NCI-H2171 (cell line): ENCODE measurements at regions not wholly inside any gene's neighbourhood (a gene's known extent, or its start where the extent isn't known, plus 50 kb on each side); places are given as distances from the start of the nearest gene placed in this dataset.
A peak's percentile ranks its signal among the peaks of the same experiment; 100 is the strongest.
"Not testable (repeated sequence)": the region's sequence is repeated elsewhere in the genome, so short reads cannot be mapped to it uniquely, and the experiment has no call there.

Experiments used
- DNase-seq: peaks from one replicate; lab custom pipeline; 2025; lab: John Stamatoyannopoulos, UW

- no peak for DNase-seq
Observed at GRCh38 chr20:29763821-29764511, 1493.5 kb upstream of the DEFB115 start.

DNA sequence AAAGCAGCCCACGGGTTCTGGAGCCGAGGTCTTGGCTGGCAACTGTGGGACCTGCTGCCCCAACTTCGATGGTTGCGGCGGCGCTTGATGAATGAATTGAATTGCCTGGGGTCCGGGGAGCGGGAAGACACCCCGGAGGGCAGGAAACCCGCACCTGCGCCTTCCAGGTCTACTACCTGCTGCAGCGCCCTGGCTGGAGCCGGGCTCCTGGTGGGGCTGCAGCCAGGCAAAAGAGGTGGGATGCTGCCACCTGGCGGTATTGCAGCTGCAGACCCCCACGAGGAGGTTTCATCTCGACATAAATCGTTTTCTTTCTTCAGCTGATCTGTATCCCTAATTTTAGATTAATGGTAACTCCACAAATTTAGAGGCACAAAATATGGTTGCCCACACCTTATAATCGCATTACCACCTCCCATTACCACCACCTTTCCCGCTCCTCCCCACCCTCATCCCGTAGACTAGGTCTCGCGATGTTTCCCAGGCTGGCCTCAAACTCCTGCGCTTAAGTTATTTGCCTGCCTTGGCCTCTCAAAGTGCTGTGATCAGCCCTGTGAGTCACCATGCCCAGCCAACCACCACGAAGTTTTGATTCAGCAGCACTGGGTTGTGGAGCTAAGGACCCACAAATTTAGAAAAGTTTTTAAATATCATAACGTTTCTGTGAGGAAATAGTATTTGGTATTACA is 1492.4 kb upstream of the DEFB115 start:
- DNase-seq = peak; percentile 21

GRCh38 chr20:29778033-29778432 is 1479.4 kb upstream of the DEFB115 start:
- not testable (repeated sequence) for DNase-seq

DNA sequence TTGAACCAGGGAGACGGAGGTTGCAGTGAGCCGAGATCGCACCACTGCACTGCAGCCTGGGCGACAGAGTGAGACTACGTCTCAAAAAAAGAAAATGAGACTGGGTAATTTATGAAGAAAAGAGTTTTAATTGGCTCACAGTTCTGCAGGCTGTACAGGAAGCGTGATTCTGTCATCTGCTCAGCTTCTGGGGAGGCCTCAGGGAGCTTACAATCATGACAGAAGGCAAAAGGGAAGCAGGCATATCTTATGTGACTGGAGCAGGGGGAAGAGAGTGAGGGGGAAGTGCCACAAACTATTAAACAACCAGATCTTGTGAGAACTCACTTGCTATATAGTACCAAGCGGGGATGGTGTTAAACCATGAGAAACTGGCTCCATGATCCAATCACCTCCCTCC is 1476.2 kb upstream of the DEFB115 start:
- not testable (repeated sequence) for DNase-seq

GRCh38 chr20:29781891-29782290 is 1475.6 kb upstream of the DEFB115 start:
- DNase-seq = not testable (repeated sequence)

DNA sequence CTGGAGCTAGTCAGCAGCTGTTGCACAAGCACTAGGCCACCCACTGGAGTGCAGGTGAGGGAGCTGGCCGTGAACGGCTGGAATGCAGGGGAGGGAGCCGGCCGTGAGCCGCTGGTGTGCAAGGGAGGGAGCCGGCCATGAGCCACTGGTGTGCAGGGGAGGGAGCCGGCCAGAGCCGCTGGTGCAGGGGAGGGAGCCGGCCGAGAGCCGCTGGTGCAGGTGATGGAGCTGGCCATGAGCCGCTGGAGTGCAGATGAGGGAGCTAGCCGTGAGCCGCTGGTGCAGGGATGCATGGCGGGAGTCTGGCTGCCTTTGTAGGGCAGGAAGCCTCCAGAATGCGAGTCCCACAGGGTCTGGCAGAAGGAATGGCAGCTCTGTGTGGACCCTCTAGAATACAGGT is 1470.0 kb upstream of the DEFB115 start:
- not testable (repeated sequence) for DNase-seq

DNA sequence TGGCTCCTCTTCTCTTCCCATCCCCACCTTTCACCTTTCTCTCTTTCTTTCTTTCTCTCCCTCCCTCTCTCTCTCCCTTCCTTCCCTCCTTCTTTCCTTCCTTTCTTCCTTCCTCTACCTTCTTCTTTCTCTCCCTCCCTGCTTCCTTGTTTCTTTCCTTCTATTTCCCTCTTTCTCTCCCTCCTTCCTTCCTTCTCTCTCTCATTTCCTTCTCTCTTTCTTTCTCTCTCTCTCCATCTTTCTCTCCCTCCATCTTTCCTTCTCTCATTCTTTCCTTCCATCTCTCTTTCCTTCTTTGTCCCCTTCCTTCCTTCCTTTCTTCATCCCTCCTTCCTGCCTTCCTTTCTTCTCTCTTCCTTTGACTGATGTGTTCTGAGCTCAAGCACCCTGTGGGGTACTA is 1467.0 kb upstream of the DEFB115 start:
- DNase-seq = no peak

- DNase-seq = not testable (repeated sequence)
Observed at GRCh38 chr20:29831508-29831907, 1426.0 kb upstream of the DEFB115 start.

- DNase-seq = not testable (repeated sequence)
Observed at GRCh38 chr20:29868014-29868413, 1389.5 kb upstream of the DEFB115 start.

DNA sequence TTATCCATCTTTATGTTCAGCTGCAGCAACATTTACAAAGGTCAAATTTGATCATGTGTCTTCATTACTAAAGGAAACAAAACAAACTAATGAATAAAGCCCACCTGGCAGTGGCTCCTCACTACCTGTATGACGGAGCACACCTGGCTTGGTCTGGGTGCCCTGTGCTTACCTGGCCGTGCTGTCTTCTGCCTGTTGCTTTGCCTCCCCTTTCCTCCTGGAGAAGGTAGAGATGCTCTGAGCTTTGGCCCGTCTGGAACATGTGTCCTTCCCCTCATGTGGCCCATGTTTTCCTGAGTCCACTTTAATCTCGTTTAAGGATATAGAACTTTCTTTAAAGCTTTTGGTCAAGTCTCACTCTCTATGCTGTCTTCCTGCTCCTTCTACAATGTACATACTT is 1388.8 kb upstream of the DEFB115 start:
- DNase-seq = not testable (repeated sequence)

- DNase-seq = not testable (repeated sequence)
Observed at GRCh38 chr20:29871816-29872215, 1385.6 kb upstream of the DEFB115 start.

GRCh38 chr20:29873946-29874345 is 1383.5 kb upstream of the DEFB115 start:
- peak; percentile 9 for DNase-seq

- DNase-seq = no peak
Observed at GRCh38 chr20:29874476-29875202, 1382.8 kb upstream of the DEFB115 start.

DNA sequence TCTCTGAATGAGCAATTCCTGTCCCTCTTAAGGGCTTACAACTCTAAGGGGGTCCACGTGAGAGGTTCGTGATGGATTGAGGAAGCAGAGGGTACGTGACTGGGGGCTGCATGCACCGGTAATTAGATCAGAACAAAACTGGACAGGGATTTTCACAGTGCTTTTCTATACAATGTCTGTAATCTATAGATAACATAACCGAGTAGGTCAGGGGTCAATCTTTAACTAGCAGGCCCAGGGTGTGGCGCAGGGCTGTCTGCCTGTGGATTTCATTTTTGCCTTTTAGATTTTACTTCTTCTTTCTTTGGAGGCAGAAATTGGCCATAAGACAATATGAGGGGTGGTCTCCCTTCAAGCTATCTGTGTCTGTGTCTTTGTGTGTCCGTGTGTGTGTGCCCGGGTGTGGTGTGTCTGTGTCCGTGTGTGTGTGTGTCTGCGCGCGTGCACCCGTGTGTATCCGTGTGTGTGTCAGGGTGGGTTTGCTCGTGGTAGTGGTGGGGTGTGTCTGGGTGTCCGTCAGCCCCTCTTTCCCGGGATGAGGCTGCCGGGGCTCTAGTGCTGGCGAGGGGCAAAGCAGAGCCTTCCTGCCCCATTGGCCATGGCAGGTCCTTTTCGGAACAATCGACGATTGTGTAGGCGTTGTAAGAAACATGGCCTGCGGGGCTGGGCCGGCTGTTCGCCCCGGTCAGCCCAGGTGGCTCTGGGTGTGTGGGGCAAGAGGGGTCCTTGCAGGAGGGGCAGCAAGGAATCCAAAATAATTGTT is 1382.0 kb upstream of the DEFB115 start:
- not testable (repeated sequence) for DNase-seq

DNA sequence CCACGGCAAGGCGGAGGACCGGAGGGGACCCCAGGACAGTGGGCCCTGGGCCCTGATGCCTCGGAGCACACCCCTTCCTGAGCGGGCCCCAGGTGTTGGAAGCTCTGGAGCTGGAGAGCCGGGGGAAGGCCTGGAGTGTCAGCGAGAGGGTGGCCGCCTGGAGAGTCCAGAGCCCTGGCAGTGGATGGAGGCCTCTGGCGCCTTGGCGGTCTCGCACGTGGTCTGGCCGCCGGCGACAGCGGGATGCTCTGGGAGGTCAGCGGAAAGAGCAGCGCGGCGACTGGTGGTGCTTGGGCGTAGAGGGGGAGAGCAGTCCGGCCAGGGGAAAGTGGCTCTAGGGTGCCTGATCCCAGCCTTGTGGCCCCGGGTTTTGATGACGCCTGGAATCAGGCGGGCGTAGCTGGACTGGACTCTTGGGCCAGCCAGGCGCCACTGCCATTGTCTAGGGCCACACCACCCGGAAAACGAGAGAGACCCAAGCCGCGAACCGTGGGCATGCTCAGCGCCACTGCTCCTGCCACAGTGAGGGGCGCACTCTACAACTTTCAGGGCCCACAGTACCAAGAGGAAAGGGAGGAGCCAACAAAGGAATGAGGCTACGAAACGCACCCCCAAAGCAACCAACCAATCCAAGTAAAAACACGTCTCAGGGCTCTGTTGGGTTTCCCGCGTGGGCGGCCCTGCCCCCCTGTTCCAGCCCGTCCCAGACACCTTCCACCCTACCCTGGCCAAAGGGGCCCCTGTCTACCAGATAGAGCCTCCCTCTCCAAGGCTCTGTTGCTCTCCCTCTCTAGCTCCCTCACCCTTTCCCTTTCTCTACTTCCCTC is 1381.2 kb upstream of the DEFB115 start:
- DNase-seq = not testable (repeated sequence)

GRCh38 chr20:29876911-29877285 is 1380.6 kb upstream of the DEFB115 start:
- DNase-seq = no peak

- DNase-seq = not testable (repeated sequence)
Observed at GRCh38 chr20:29877411-29878280, 1379.8 kb upstream of the DEFB115 start.

DNA sequence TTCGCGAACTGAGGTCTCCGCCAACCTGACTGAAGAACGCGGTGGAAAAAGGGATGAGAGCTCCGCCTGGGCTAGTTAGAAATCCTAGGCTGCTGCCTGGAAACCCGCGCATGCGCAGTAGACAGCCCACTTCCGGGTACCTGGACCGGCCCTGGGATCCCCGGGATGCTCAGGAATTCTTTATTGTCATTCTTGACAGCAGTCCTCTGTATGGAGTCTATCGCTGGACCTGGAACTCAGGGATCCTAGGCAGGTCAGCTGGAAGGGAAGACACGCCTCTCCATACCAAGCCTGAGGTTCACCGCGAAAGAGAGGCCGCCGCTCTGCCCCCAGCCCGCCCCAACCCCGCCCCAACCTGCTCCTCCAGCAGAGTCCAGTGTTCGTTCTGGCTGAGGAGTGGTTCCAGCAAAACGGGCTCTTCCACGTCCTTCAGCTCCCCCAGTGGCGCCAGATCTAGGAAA is 1379.2 kb upstream of the DEFB115 start:
- no peak for DNase-seq

GRCh38 chr20:29878777-29879442 is 1378.6 kb upstream of the DEFB115 start:
- DNase-seq = no peak

DNA sequence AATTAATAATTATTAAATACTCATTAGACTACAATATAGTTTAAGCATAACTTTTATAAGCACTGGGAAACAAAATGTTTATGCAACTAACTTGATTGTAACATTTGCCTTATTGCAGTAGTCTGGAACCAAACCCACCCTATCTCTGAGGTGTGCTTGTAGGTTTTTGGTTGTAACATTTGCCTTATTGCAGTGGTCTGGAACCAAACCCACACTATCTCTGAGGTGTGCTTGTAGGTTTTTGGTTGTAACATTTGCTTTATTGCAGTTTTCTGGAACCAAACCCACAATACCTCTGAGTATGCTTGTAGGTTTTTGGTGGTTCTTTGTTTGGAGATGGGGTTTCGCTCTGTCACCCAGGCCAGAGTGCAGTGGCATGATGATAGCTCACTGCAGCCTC is 1376.4 kb upstream of the DEFB115 start:
- not testable (repeated sequence) for DNase-seq
